PFSK-1 (cell line): ENCODE measurements at regions not wholly inside any gene's neighbourhood (a gene's known extent, or its start where the extent isn't known, plus 50 kb on each side); places are given as distances from the start of the nearest gene placed in this dataset.

Source experiments
- FOXP2 ChIP-seq: optimal IDR thresholded peaks from 2 replicates; pipeline ENCODE3; 2011; ENCODE audit warnings: borderline replicate concordance, control low read depth, inconsistent platforms; ENCODE audit not compliant: insufficient read depth; ENCODE audit errors: extremely low read length, extremely low read depth
- POLR2AphosphoS5 ChIP-seq: IDR thresholded peaks from 2 replicates; pipeline ENCODE4 v1.6.1; 2012; ENCODE audit warnings: low read depth, mild to moderate bottlenecking, control low read depth, low read length, moderate library complexity
- SIN3A ChIP-seq: IDR thresholded peaks from 2 replicates; pipeline ENCODE4 v1.6.1; 2012; ENCODE audit warnings: mild to moderate bottlenecking, low read length, moderate library complexity, borderline replicate concordance; ENCODE audit not compliant: insufficient read depth
- TAF1 ChIP-seq: IDR thresholded peaks from 2 replicates; pipeline ENCODE4 v1.6.1; 2012; ENCODE audit warnings: low read length, control low read depth, borderline replicate concordance; ENCODE audit not compliant: insufficient read depth
- TF ChIP-seq, protein P1 (sequence below), 2 experiments: IDR thresholded peaks; 2 replicates each; pipeline versions ENCODE4 v1.6.1 to v1.8.0; 2011 to 2012; ENCODE audit warnings: low read depth in 2 of 2, low read length in 2 of 2, control low read depth in 1 of 2, inconsistent platforms in 1 of 2, mild to moderate bottlenecking in 1 of 2, moderate library complexity in 1 of 2; ENCODE audit not compliant: insufficient read depth in 1 of 2

DNA sequence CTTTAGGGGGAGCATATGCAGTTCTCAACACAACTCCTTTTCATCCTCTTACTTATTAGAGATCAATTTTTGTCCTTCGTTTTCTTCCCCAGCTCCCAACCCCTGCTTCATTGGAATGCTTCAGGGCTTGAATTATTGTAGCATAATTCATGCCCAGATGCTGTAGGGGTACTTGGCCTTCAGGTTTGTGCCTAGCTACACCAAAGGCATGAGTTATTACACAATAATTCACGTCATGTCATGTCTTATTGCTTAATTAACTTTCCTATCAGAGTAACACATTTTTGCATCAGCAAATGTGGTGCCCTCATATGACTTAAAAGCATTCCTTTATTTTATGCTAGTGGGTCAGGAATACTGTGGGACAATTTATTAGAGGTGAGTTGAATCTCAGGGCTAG lies 507.2 kb downstream of the NFIB start:
- TF ChIP-seq POLR2AphosphoS5 (no peak), TAF1 (no peak), SIN3A (no peak), FOXP2 (no peak)
- TF ChIP-seq, protein P1, sequence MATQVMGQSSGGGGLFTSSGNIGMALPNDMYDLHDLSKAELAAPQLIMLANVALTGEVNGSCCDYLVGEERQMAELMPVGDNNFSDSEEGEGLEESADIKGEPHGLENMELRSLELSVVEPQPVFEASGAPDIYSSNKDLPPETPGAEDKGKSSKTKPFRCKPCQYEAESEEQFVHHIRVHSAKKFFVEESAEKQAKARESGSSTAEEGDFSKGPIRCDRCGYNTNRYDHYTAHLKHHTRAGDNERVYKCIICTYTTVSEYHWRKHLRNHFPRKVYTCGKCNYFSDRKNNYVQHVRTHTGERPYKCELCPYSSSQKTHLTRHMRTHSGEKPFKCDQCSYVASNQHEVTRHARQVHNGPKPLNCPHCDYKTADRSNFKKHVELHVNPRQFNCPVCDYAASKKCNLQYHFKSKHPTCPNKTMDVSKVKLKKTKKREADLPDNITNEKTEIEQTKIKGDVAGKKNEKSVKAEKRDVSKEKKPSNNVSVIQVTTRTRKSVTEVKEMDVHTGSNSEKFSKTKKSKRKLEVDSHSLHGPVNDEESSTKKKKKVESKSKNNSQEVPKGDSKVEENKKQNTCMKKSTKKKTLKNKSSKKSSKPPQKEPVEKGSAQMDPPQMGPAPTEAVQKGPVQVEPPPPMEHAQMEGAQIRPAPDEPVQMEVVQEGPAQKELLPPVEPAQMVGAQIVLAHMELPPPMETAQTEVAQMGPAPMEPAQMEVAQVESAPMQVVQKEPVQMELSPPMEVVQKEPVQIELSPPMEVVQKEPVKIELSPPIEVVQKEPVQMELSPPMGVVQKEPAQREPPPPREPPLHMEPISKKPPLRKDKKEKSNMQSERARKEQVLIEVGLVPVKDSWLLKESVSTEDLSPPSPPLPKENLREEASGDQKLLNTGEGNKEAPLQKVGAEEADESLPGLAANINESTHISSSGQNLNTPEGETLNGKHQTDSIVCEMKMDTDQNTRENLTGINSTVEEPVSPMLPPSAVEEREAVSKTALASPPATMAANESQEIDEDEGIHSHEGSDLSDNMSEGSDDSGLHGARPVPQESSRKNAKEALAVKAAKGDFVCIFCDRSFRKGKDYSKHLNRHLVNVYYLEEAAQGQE (IDR thresholded peaks at IDR 0.05; ENCODE audit: insufficient read depth in 1 of 2, low read depth in 2 of 2, low read length in 2 of 2), result no peak
